VCaP (cell line): ENCODE measurements at regions not wholly inside any gene's neighbourhood (a gene's known extent, or its start where the extent isn't known, plus 50 kb on each side); places are given as distances from the start of the nearest gene placed in this dataset.

Experiments
- H3K27ac ChIP-seq: fragments of 450-650 bp; 2 replicates; pipeline ENCODE4 v1.5.1; 2017
- TF ChIP-seq, protein P1 (sequence below): fragments of 450-650 bp; conservative IDR thresholded peaks from 2 replicates; pipeline ENCODE4 v1.5.1; 2017; ENCODE audit warnings: mild to moderate bottlenecking, moderate library complexity

DNA sequence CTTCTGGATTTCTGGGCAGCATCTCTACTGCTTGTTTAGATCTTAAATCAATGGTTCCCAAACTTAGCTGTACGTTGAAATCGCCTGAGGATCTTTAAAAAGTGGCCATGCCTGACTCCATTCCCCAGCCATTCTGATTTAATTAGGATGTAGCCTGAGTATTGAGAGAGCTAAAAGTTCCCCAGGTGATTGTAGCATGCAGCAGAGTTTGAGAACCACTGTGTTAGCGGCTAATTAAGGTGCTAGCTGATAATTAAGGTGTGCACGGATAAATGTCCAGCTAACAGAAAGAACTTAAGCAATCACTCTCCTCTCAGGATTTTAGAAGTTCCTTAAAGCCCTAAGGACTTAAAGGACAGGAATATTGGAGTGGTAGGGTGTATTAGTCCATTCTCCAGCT, 89.1 kb downstream of the NMUR2 start:
- no peak overlapping the region for H3K27ac ChIP-seq
- TF ChIP-seq, protein P1, sequence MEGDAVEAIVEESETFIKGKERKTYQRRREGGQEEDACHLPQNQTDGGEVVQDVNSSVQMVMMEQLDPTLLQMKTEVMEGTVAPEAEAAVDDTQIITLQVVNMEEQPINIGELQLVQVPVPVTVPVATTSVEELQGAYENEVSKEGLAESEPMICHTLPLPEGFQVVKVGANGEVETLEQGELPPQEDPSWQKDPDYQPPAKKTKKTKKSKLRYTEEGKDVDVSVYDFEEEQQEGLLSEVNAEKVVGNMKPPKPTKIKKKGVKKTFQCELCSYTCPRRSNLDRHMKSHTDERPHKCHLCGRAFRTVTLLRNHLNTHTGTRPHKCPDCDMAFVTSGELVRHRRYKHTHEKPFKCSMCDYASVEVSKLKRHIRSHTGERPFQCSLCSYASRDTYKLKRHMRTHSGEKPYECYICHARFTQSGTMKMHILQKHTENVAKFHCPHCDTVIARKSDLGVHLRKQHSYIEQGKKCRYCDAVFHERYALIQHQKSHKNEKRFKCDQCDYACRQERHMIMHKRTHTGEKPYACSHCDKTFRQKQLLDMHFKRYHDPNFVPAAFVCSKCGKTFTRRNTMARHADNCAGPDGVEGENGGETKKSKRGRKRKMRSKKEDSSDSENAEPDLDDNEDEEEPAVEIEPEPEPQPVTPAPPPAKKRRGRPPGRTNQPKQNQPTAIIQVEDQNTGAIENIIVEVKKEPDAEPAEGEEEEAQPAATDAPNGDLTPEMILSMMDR: no peak

DNA sequence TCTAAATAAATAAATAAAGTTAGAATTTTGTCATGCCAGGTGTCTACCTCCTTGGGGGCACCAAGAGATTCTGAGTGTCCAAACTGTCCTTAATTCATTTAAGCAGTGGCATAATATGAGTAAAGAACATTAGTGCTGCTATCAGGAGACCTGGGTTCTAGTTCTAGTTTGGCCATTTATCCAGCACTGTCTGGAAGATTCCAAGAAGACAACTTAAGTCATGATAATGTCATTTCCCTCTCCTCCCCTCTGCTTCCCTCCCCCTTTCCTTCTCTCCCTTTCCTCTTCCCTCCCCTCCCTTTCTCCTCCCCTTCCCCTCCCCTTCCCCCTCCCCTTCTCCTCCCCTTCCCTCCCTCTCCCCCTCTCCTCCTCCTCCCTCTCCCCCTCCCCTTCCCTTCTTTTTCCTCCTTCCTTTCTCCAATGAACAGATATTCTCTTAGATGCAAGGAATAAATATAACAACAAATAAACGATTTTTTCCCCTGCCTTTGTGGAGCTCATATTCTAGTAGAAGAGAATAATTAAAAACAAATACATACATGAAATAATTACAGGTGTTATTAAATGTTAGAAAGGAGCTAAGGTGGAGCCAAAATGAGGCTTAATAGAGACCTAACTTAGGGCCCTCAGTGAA, 90.8 kb downstream of the NMUR2 start:
- no peak overlapping the region for H3K27ac ChIP-seq
- TF ChIP-seq, protein P1: no peak

DNA sequence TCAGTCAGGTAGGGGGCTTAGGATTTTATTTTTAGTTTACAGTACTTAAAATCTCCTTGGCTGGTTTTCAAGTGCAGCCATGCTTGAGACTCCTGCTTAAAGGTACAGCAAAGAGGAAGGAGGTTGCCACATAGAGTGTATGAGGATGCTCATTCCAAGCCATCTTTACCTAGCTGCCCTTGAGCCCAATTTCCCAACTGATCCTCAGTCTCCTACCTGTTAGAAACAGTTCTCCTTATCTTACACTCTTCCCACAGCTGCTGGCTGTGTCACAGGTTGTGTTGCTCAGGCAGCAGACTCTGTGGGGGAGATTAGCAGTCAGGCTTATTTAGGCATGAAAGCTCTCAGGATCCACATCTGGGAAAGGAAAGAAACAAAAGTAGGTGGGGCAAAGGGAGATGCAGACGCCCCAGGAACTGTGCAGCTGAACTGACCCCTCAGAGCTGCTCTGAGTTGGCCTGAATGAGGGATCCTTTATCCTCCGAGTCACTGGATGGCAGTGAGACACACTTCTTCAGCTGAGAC, 95.1 kb downstream of the NMUR2 start:
- no peak overlapping the region for H3K27ac ChIP-seq
- TF ChIP-seq, protein P1: no peak

DNA sequence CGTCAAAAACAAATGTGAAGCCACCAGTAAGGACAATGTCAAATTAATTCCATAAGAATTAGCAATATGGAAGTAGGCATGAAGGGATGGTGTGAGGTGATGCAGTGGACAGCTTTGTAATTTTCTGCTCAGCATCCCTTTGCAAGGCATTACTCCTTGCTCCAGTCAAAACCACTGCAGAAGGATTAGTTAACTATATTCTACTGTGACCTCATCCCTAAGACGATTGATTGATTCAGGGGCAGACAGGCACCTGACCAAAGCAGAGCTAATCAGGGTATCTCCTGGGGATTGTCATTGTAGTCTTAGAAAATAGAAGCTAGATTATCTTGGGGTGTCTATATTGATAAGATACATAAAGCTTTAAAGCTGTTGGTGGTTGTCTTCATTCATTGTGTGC, 98.7 kb downstream of the NMUR2 start:
- H3K27ac ChIP-seq: no peak overlapping the region
- TF ChIP-seq, protein P1: no peak

DNA sequence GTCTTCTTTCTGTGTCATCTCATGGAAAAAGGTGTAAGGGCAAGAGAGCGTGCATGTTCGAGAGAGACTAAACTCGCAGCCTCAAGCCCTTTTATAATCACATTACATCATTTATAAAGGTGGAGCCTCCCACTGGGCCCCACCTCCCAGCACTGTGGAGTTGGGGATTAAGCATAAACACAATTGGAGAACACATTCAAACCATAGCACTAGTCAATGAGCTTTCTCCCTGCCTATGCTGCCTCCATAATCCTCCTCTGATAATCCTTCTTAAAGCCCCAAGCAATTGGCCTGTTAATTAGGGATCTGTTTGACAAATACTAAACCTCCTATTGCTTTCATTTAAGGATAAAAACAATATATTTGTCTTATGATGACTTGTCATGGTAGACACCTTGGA, 99.6 kb downstream of the NMUR2 start:
- no peak overlapping the region for H3K27ac ChIP-seq
- TF ChIP-seq, protein P1: no peak

DNA sequence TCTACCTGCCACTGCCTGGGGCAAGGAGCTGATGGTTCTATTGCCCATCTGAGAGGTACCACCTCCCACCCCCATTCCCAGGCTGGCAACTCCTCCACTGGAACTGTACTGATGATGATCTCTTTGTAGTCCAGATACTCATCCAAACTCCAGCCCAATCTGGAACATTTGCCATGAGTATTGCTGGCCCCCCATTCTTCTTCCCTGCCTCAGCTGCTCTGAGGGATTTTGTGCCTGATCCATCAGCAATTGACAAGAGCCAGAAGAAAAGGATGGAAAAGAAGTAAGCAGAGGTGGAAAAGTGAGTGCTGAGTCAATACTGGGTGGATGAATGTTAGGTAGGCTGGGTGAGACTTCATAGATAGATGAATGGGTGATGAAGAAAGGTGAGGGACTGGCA, 101.2 kb downstream of the NMUR2 start:
- H3K27ac ChIP-seq: no peak overlapping the region
- TF ChIP-seq, protein P1: no peak

DNA sequence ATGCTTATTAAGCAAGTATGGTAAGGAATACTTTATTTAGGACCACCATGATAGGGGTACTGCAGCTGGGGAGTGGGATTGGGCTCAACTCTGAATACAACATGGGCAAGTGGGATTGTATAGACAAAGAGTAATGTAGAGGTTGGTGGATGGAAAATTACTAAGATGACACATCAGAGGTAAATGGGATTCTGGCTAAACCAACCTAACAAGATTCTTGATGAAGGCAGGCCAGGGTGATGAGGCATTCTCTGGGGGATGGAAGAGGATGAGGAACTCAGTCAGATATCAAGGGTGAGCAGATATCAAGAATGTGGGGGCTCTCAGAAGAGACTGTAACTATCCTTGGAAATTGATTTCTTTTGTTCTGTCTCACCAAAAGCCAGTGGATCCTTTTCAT, 107.2 kb downstream of the NMUR2 start:
- TF ChIP-seq, protein P1: no peak
- no peak overlapping the region for H3K27ac ChIP-seq
